ENCODE measurements at regions not wholly inside any gene's neighbourhood (a gene's known extent, or its start where the extent isn't known, plus 50 kb on each side); places are given as distances from the start of the nearest gene placed in this dataset.

GRCh38 chr13:107339209-107339608 lies 771.3 kb upstream of the ARGLU1 start:
- TF ChIP-seq CTCF (conservative IDR thresholded peaks at IDR 0.05; ENCODE audit: low read depth, low read length) = no peak
- TF ChIP-seq EZH2 (IDR thresholded peaks at IDR 0.05; ENCODE audit: borderline replicate concordance, low read depth, low read length, poor library complexity, severe bottlenecking) = no peak

Measured in A673 (cell line).